ENCODE measurements at regions not wholly inside any gene's neighbourhood (a gene's known extent, or its start where the extent isn't known, plus 50 kb on each side); places are given as distances from the start of the nearest gene placed in this dataset.

DNA sequence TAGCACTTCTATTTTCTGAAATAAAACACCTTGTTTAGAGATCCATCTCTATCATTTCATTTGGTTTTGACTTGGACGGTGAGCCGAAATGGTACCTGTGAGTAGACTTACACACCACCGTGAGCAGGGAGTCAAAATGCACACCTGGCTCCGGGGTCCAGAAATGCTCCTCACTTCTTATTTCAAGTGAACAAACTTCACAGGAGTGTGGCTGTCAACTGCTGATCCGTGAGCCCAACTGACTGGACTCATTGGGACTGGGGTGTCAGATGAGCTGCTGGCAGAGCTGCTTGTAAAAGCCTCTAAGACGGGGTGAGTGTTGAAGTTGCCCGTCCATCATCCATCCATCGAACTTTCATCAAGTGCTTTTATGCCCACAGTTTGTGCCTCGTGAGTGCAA, 435.5 kb downstream of the GLRX3 start:
- no peak for DNase-seq (ENCODE audit: low read depth, low spot score)
- ChIA-PET CTCF (no interaction called here), POLR2A (no interaction called here)
- TF ChIP-seq, protein P1, sequence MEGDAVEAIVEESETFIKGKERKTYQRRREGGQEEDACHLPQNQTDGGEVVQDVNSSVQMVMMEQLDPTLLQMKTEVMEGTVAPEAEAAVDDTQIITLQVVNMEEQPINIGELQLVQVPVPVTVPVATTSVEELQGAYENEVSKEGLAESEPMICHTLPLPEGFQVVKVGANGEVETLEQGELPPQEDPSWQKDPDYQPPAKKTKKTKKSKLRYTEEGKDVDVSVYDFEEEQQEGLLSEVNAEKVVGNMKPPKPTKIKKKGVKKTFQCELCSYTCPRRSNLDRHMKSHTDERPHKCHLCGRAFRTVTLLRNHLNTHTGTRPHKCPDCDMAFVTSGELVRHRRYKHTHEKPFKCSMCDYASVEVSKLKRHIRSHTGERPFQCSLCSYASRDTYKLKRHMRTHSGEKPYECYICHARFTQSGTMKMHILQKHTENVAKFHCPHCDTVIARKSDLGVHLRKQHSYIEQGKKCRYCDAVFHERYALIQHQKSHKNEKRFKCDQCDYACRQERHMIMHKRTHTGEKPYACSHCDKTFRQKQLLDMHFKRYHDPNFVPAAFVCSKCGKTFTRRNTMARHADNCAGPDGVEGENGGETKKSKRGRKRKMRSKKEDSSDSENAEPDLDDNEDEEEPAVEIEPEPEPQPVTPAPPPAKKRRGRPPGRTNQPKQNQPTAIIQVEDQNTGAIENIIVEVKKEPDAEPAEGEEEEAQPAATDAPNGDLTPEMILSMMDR (IDR thresholded peaks at IDR 0.05; ENCODE audit: insufficient read depth, low read length, missing control alignments): no peak
- H3K4me3 ChIP-seq (ENCODE audit: low read depth, low read length): no peak overlapping the region

DNA sequence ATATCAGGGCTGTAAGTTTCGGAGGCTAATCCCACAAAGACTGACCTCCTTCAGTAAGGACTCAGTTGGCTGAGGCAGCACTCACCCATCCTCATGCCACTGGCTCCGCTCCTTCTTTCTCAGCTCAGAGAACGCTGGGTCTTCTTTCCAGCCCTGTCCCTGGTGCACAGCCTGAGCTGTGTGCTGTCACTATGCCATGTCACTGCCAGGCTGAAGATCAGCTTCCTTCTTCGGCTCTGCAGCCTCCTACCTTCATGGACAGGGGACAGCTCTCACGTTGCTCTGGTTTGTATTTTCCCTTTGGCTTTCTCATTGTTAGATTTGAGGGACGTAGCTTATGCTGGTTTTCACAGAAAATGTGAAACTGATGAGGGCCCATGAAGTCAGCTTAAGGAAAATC, 437.3 kb downstream of the GLRX3 start:
- DNase-seq (ENCODE audit: low read depth, low spot score): no peak
- no peak overlapping the region for H3K4me3 ChIP-seq (ENCODE audit: low read depth, low read length)
- POLR2A ChIA-PET: no interaction called here
- TF ChIP-seq, protein P1 (IDR thresholded peaks at IDR 0.05; ENCODE audit: insufficient read depth, low read length, missing control alignments): no peak
- CTCF ChIA-PET: no interaction called here

DNA sequence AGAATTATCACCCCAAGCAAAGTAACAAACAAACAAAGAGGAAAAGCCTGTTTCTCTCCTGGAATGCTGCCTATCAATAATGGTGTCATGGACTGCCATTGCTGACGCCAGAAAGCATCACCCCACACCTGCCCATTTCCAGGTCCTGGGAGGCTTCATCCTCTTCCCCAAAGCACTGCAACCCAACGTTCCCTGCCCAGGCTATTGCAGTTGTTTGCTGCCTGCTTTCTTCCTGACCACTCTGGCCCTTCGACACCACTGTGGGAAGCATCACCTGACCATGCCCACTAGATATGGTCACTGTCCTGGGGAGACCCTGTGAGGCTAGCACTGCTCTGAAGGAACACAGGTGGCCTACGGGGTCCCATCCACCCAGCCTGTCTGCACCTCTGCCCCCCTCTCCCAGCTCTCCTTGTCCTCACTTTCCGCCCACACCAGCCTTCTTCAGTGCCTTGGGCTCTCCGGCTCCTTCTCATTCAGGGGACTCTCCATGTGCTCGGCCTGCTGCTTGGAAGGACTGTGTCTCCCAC, 439.6 kb downstream of the GLRX3 start:
- TF ChIP-seq, protein P1 (IDR thresholded peaks at IDR 0.05; ENCODE audit: insufficient read depth, low read length, missing control alignments): no peak
- ChIA-PET CTCF (no interaction called here), POLR2A (no interaction called here)
- DNase-seq (ENCODE audit: low read depth, low spot score): no peak
- H3K4me3 ChIP-seq (ENCODE audit: low read depth, low read length): no peak overlapping the region

DNA sequence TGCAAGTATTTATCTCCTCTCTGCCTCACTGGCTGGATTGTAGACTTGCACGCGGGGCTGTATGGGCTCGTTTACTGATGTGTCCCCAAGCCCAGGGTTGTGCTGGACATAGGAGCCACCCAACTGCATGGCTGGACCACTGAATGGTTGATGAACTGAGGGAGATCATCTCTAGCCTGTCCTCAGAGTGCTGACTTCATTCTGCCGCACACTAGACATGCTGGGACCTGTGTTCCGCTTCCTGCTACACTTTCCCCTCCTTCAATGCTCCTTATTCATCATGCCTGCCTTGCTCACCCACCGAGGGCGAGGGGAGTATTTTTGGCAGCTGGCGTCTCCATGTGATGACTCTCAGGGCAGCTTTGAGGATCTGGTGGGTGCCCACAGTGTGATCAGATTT, 440.2 kb downstream of the GLRX3 start:
- ChIA-PET CTCF (no interaction called here), POLR2A (no interaction called here)
- H3K4me3 ChIP-seq (ENCODE audit: low read depth, low read length): no peak overlapping the region
- no peak for DNase-seq (ENCODE audit: low read depth, low spot score)
- TF ChIP-seq, protein P1 (IDR thresholded peaks at IDR 0.05; ENCODE audit: insufficient read depth, low read length, missing control alignments): no peak

DNA sequence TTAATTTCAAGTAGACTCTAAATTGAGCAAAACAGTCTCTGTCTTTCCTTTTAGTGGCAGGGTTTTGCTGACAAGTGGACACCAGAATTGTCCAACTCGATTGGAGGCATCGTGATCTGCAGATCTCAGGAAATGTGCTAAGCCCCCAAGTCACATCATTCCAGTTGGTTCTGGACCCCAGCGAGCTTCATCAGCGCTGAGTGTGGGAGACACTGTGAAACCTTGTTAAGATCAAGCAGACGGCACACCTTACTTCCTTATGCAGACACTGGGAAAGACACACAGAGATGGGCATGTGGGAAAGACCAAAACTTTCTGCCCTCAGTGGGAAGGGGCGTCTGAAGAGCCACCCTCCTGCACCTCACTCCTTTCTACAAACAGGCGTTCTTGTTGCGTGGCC, 440.8 kb downstream of the GLRX3 start:
- ChIA-PET POLR2A (no interaction called here), CTCF (no interaction called here)
- TF ChIP-seq, protein P1 (IDR thresholded peaks at IDR 0.05; ENCODE audit: insufficient read depth, low read length, missing control alignments): no peak
- no peak for DNase-seq (ENCODE audit: low read depth, low spot score)
- no peak overlapping the region for H3K4me3 ChIP-seq (ENCODE audit: low read depth, low read length)

DNA sequence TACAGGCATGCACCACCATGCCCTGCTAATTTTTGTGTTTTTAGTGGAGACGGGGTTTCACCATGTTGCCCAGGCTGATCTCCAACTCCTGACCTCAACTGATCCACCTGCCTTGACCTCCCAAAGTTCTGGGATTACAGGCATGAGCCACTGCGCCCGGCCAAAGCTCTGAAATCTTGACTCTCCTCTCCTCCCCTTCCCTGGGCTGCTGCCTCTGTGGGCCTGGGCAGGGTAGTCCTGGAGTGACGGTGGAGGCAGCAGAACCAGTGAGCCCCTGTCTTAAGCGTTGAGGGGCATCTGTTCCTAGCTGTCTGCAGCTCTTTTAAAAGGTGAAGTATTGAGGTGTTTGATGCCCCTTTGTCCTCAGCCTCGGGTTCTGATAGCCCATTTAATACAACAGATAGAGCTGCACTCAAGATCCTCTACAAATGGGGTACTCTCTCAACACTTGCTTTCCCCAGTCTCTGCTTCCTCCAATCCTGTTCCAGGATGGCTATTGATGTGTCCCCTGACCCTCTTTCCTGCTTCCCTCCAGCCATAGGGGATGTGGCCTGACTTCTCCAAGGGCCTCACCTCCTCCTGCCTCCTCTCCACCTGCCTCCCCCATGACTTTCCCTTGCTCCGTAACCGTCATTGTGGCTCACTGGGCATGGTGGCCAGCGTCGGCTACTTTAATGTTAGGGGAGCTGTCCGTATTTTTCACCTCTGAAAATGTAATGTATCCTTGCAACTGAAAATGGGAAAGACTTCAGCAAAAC, 442.5 kb downstream of the GLRX3 start:
- CTCF ChIA-PET: no interaction called here
- TF ChIP-seq, protein P1 (IDR thresholded peaks at IDR 0.05; ENCODE audit: insufficient read depth, low read length, missing control alignments): no peak
- DNase-seq (ENCODE audit: low read depth, low spot score): no peak
- H3K4me3 ChIP-seq (ENCODE audit: low read depth, low read length): no peak overlapping the region
- POLR2A ChIA-PET: no interaction called here
